Neural cell (in vitro differentiated cells): ENCODE measurements at regions not wholly inside any gene's neighbourhood (a gene's known extent, or its start where the extent isn't known, plus 50 kb on each side); places are given as distances from the start of the nearest gene placed in this dataset.

Experiments used
- H2AFZ ChIP-seq: fragments of 200-600, 300-800 bp; sonication (generic), shearing (Covaris generic); 2 replicates; pipeline ENCODE4 v1.6.0; 2014; ENCODE audit warnings: low read depth, mild to moderate bottlenecking, antibody characterized with exemption, low read length, moderate library complexity
- H3F3A ChIP-seq: fragments of 200-600 bp; shearing (Covaris generic); 2 replicates; pipeline ENCODE4 v1.6.1; 2016; ENCODE audit warnings: mild to moderate bottlenecking, moderate library complexity, mixed read lengths, antibody characterized with exemption, low read length; ENCODE audit not compliant: insufficient read depth, poor library complexity, severe bottlenecking
- H3K27ac ChIP-seq: fragments of 200-600, 300-800 bp; sonication (generic), shearing (Covaris generic); 2 replicates; pipeline ENCODE4 v1.5.1; 2014; ENCODE audit warnings: mild to moderate bottlenecking, low read length, moderate library complexity
- H3K27me3 ChIP-seq: fragments of 300-800, 200-600 bp; sonication (generic), shearing (Covaris generic); 2 replicates; pipeline ENCODE4 v1.6.0; 2014; ENCODE audit warnings: mild to moderate bottlenecking, low read depth, low read length, moderate library complexity; ENCODE audit not compliant: insufficient read depth
- H3K36me3 ChIP-seq: fragments of 300-800, 200-600 bp; sonication (generic), shearing (Covaris generic); 2 replicates; pipeline ENCODE4 v1.5.1; 2014; ENCODE audit warnings: mild to moderate bottlenecking, antibody characterized with exemption, low read length, moderate library complexity; ENCODE audit not compliant: insufficient read depth
- H3K4me2 ChIP-seq: fragments of 300-800, 200-600 bp; sonication (generic), shearing (Covaris generic); 2 replicates; pipeline ENCODE4 v1.6.0; 2014; ENCODE audit warnings: mild to moderate bottlenecking, low read length
- H3K4me3 ChIP-seq: fragments of 300-800, 200-600 bp; sonication (generic), shearing (Covaris generic); 2 replicates; pipeline ENCODE4 v1.5.1; 2014; ENCODE audit warnings: mild to moderate bottlenecking, low read length, moderate library complexity
- H3K79me2 ChIP-seq: fragments of 200-600 bp; shearing (Covaris generic); replicated peaks from 2 replicates; pipeline ENCODE4 v1.6.0; 2014; ENCODE audit warnings: mild to moderate bottlenecking, low read length, moderate library complexity; ENCODE audit not compliant: insufficient read depth
- H3K9ac ChIP-seq: fragments of 300-800, 200-600 bp; sonication (generic), shearing (Covaris generic); 2 replicates; pipeline ENCODE4 v1.6.1; 2016; ENCODE audit warnings: mild to moderate bottlenecking, low read length, mixed read lengths
- H3K9me2 ChIP-seq: fragments of 200-600 bp; shearing (Covaris generic); 2 replicates; pipeline ENCODE4 v1.6.1; 2016; ENCODE audit warnings: mild to moderate bottlenecking, low read length, mixed read lengths; ENCODE audit not compliant: insufficient read depth
- H3K9me3 ChIP-seq: fragments of 200-600, 300-800 bp; sonication (generic), shearing (Covaris generic); 2 replicates; pipeline ENCODE4 v1.6.1; 2016; ENCODE audit warnings: mild to moderate bottlenecking, mixed run types, low read length, moderate library complexity, mixed read lengths
- H4K20me1 ChIP-seq: fragments of 200-600 bp; shearing (Covaris generic); 2 replicates; pipeline ENCODE4 v1.6.1; 2016; ENCODE audit warnings: mild to moderate bottlenecking, mixed run types; ENCODE audit not compliant: insufficient read depth
- EP300 ChIP-seq: fragments of 450-650 bp; conservative IDR thresholded peaks from 2 replicates; pipeline ENCODE4 v1.6.1; 2014; ENCODE audit warnings: antibody characterized with exemption, mild to moderate bottlenecking, moderate library complexity; ENCODE audit not compliant: poor library complexity, severe bottlenecking
- EZH2 ChIP-seq: fragments of 200-600, 300-800 bp; shearing (Covaris generic), sonication (generic); IDR thresholded peaks from 2 replicates; pipeline ENCODE4 v1.6.1; 2014; ENCODE audit warnings: antibody characterized with exemption, low read length, borderline replicate concordance, mild to moderate bottlenecking; ENCODE audit not compliant: insufficient read depth, poor library complexity, severe bottlenecking
- MXI1 ChIP-seq: fragments of 450-650 bp; conservative IDR thresholded peaks from 2 replicates; pipeline ENCODE4 v1.6.1; 2014; ENCODE audit warnings: antibody characterized with exemption, mild to moderate bottlenecking; ENCODE audit not compliant: poor library complexity, severe bottlenecking
- POLR2AphosphoS5 ChIP-seq: IDR thresholded peaks from 2 replicates; pipeline ENCODE4 v1.6.1; 2012
- RAD21 ChIP-seq: fragments of 450-650 bp; conservative IDR thresholded peaks from 2 replicates; pipeline ENCODE4 v1.6.1; 2014; ENCODE audit warnings: antibody characterized with exemption, mild to moderate bottlenecking, moderate library complexity
- SMC3 ChIP-seq: fragments of 450-650 bp; conservative IDR thresholded peaks from 2 replicates; pipeline ENCODE4 v1.6.1; 2014; ENCODE audit warnings: antibody characterized with exemption, mild to moderate bottlenecking, moderate library complexity; ENCODE audit not compliant: poor library complexity
- TAF1 ChIP-seq: IDR thresholded peaks from 2 replicates; pipeline ENCODE4 v1.6.1; 2012; ENCODE audit warnings: low read depth
- TF ChIP-seq, protein P1 (sequence below): fragments of 450-650 bp; IDR thresholded peaks from 2 replicates; pipeline ENCODE4 v1.5.1; 2014; ENCODE audit warnings: antibody characterized with exemption, mild to moderate bottlenecking, moderate library complexity; ENCODE audit not compliant: poor library complexity, severe bottlenecking
- TF ChIP-seq, protein P2 (sequence below): IDR thresholded peaks from 2 replicates; pipeline ENCODE4 v1.6.1; 2012; ENCODE audit warnings: borderline replicate concordance

DNA sequence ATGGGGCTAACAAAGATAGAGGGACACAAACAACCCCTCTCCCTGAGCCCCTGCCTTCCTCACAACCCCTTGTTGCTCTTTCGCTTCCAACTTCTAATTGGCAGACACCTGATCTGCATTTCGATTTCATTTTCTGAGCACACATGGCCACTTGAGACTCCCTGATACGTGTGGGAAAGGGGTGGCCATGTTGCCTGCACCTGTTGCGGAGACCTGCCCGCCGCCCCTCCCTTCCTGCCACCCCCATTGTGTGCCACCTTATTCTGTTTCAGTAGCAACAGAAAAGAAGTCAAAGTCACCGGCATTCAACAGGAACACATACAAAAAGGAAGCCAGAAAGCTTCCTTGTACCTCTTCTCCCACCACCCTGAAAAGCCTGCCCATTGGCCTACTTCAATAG, 254.7 kb upstream of the SOX9 start:
- Histone ChIP-seq H3K36me3 (no peaks in the 10 kb centered on the region), H3K27ac (no peak overlapping the region), H4K20me1 (no peaks in the 10 kb centered on the region), H3K4me3 (no peak overlapping the region), H3K4me2 (no peak overlapping the region), H3K79me2 (no peaks in the 10 kb centered on the region), H2AFZ (no peak overlapping the region), H3K9me2 (no peaks in the 10 kb centered on the region), H3F3A (no peaks in the 10 kb centered on the region), H3K27me3 (no peaks in the 10 kb centered on the region), H3K9ac (no peak overlapping the region), H3K9me3 (no peaks in the 10 kb centered on the region)
- TF ChIP-seq, protein P1, sequence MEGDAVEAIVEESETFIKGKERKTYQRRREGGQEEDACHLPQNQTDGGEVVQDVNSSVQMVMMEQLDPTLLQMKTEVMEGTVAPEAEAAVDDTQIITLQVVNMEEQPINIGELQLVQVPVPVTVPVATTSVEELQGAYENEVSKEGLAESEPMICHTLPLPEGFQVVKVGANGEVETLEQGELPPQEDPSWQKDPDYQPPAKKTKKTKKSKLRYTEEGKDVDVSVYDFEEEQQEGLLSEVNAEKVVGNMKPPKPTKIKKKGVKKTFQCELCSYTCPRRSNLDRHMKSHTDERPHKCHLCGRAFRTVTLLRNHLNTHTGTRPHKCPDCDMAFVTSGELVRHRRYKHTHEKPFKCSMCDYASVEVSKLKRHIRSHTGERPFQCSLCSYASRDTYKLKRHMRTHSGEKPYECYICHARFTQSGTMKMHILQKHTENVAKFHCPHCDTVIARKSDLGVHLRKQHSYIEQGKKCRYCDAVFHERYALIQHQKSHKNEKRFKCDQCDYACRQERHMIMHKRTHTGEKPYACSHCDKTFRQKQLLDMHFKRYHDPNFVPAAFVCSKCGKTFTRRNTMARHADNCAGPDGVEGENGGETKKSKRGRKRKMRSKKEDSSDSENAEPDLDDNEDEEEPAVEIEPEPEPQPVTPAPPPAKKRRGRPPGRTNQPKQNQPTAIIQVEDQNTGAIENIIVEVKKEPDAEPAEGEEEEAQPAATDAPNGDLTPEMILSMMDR: no peak
- TF ChIP-seq EZH2 (no peak), RAD21 (no peak), POLR2AphosphoS5 (no peak), SMC3 (no peak), TAF1 (no peak), EP300 (no peak), MXI1 (no peak)
- TF ChIP-seq, protein P2, sequence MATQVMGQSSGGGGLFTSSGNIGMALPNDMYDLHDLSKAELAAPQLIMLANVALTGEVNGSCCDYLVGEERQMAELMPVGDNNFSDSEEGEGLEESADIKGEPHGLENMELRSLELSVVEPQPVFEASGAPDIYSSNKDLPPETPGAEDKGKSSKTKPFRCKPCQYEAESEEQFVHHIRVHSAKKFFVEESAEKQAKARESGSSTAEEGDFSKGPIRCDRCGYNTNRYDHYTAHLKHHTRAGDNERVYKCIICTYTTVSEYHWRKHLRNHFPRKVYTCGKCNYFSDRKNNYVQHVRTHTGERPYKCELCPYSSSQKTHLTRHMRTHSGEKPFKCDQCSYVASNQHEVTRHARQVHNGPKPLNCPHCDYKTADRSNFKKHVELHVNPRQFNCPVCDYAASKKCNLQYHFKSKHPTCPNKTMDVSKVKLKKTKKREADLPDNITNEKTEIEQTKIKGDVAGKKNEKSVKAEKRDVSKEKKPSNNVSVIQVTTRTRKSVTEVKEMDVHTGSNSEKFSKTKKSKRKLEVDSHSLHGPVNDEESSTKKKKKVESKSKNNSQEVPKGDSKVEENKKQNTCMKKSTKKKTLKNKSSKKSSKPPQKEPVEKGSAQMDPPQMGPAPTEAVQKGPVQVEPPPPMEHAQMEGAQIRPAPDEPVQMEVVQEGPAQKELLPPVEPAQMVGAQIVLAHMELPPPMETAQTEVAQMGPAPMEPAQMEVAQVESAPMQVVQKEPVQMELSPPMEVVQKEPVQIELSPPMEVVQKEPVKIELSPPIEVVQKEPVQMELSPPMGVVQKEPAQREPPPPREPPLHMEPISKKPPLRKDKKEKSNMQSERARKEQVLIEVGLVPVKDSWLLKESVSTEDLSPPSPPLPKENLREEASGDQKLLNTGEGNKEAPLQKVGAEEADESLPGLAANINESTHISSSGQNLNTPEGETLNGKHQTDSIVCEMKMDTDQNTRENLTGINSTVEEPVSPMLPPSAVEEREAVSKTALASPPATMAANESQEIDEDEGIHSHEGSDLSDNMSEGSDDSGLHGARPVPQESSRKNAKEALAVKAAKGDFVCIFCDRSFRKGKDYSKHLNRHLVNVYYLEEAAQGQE: no peak

DNA sequence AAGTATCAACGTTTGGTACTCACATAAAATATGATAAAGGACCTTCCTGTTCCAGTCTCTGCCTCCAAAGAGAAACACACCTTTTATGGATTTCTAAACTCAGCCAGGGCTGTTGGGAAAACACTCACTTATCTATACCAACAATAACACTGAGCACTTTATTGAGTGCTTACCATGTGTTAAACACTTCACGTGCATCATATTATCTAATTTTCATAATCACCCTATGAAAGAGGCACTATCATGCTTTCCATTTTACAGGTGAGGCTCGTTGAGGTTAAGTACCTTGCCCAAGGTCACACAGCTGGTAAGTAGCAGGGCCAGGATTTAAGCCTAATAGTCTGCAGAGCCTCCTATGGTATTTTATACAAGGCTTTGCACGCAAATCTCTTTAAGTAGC, 251.5 kb upstream of the SOX9 start:
- H2AFZ ChIP-seq: no peak overlapping the region

More for the DNA sequence above, 251.5 kb upstream of the SOX9 start:
- no peaks in the 10 kb centered on the region for H3K9me3 ChIP-seq
- no peak overlapping the region for H3K4me2 ChIP-seq
- TF ChIP-seq, protein P2: no peak
- TF ChIP-seq RAD21 (no peak), EZH2 (no peak), TAF1 (no peak), SMC3 (no peak), EP300 (no peak), POLR2AphosphoS5 (no peak), MXI1 (no peak)
- TF ChIP-seq, protein P1: no peak
- H3K27ac ChIP-seq: no peak overlapping the region
- no peak overlapping the region for H3K9ac ChIP-seq
- H3F3A ChIP-seq: no peaks in the 10 kb centered on the region
- H3K36me3 ChIP-seq: no peaks in the 10 kb centered on the region
- no peaks in the 10 kb centered on the region for H4K20me1 ChIP-seq
- H3K9me2 ChIP-seq: no peaks in the 10 kb centered on the region
- no peak overlapping the region for H3K4me3 ChIP-seq
- no peaks in the 10 kb centered on the region for H3K27me3 ChIP-seq
- H3K79me2 ChIP-seq: no peaks in the 10 kb centered on the region
